Endothelial cell of umbilical vein (primary cell): ENCODE measurements at regions not wholly inside any gene's neighbourhood (a gene's known extent, or its start where the extent isn't known, plus 50 kb on each side); places are given as distances from the start of the nearest gene placed in this dataset.

Experiments
- BruUV-seq: library from RNA; stranded (reverse); fragments of 400-500 nt; replicated peaks from 2 replicates; lab custom pipeline; 2021; lab: Mats Ljungman, UMichigan
- CTCF ChIA-PET: fragments of 300-600, 350-600 bp; sonication (Branson Sonifier 250); formaldehyde crosslinking; loops from one replicate; lab custom pipeline; 2021; ENCODE audit warnings: antibody characterized with exemption, inconsistent platforms; lab: Charles Lee
- POLR2A ChIA-PET: fragments of 300-600, 350-600 bp; sonication (Branson Sonifier 250); formaldehyde crosslinking; loops from one replicate; lab custom pipeline; 2021; ENCODE audit warnings: antibody characterized with exemption, inconsistent platforms; lab: Charles Lee
- DNase-seq: peaks from one replicate; pipeline ENCODE4 v3.0.0-alpha.2; 2011; ENCODE audit warnings: low read depth, low spot score
- FAIRE-seq: peaks from 2 replicates; lab custom pipeline; 2011; peaks lifted over from hg19 to GRCh38; lab: Jason Lieb, UNC
- H2AFZ ChIP-seq: 2 replicates; pipeline ENCODE4 v1.6.0; 2012; ENCODE audit warnings: low read depth, low read length, control low read depth, inconsistent platforms
- H3K27ac ChIP-seq: 2 replicates; pipeline ENCODE4 v1.5.1; 2011; ENCODE audit warnings: low read depth, mild to moderate bottlenecking, control low read depth, low read length, moderate library complexity; ENCODE audit not compliant: insufficient read depth
- H3K27me3 ChIP-seq, 2 experiments: 2 replicates each; pipeline versions ENCODE4 v1.6.0 to v1.6.1; 2011; ENCODE audit warnings: low read length in 2 of 2, mixed read lengths in 1 of 2; ENCODE audit not compliant: control insufficient read depth in 2 of 2, insufficient read depth in 2 of 2
- H3K36me3 ChIP-seq, 2 experiments: 2 replicates in 1 of 2; 3 replicates in 1 of 2; pipeline ENCODE4 v1.5.1; 2011; ENCODE audit warnings: low read length in 2 of 2, mild to moderate bottlenecking in 1 of 2, moderate library complexity in 1 of 2; ENCODE audit not compliant: control insufficient read depth in 2 of 2, insufficient read depth in 2 of 2; ENCODE audit errors: extremely low read depth in 1 of 2
- H3K4me1 ChIP-seq: 3 replicates; pipeline ENCODE4 v1.5.1; 2011; ENCODE audit warnings: mild to moderate bottlenecking, low read length; ENCODE audit not compliant: control insufficient read depth, insufficient read depth; ENCODE audit errors: extremely low read depth
- H3K4me2 ChIP-seq: 2 replicates; pipeline ENCODE4 v1.6.1; 2011; ENCODE audit warnings: low read length, control low read depth, mixed read lengths; ENCODE audit not compliant: insufficient read depth
- H3K4me3 ChIP-seq, 3 experiments: fragments of 200-600 bp in 1 of 3; sonication (generic), shearing (Covaris generic) in 1 of 3; replicated peaks in 1 of 3; 2 replicates each; pipeline ENCODE4 v1.5.1; 2011 to 2016; ENCODE audit warnings: control low read depth in 3 of 3, low read length in 3 of 3, mild to moderate bottlenecking in 2 of 3, inconsistent platforms in 1 of 3, low read depth in 1 of 3, moderate library complexity in 1 of 3; ENCODE audit not compliant: insufficient read depth in 1 of 3
- H3K79me2 ChIP-seq: 2 replicates; pipeline ENCODE4 v1.6.0; 2012; ENCODE audit warnings: low read length, inconsistent platforms; ENCODE audit not compliant: control insufficient read depth, insufficient read depth
- H3K9ac ChIP-seq: replicated peaks from 2 replicates; pipeline ENCODE3; 2011; ENCODE audit warnings: low read length, control low read depth; ENCODE audit not compliant: insufficient read depth; ENCODE audit errors: extremely low read depth
- H3K9me1 ChIP-seq: replicated peaks from 3 replicates; pipeline ENCODE4 v1.6.0; 2011; ENCODE audit warnings: mild to moderate bottlenecking, low read length; ENCODE audit not compliant: control insufficient read depth, insufficient read depth; ENCODE audit errors: extremely low read depth
- H3K9me3 ChIP-seq: replicated peaks from 2 replicates; pipeline ENCODE4 v1.5.1; 2012; ENCODE audit warnings: low read length, inconsistent platforms; ENCODE audit not compliant: control insufficient read depth, insufficient read depth
- H4K20me1 ChIP-seq: replicated peaks from 2 replicates; pipeline ENCODE3; 2011; ENCODE audit warnings: mild to moderate bottlenecking, low read length; ENCODE audit not compliant: control insufficient read depth, insufficient read depth; ENCODE audit errors: extremely low read depth
- CTCF ChIP-seq, 2 donors: IDR thresholded peaks; 1 replicate in 1 of 2; 2 replicates in 1 of 2; pipeline ENCODE4 v1.5.1; 2011; ENCODE audit warnings: low read length in 2 of 2, mild to moderate bottlenecking in 2 of 2, moderate library complexity in 2 of 2, control low read depth in 1 of 2, inconsistent platforms in 1 of 2, low read depth in 1 of 2; ENCODE audit not compliant: insufficient read depth in 1 of 2; ENCODE audit errors: extremely low read depth in 1 of 2
- EZH2 ChIP-seq: IDR thresholded peaks from 2 replicates; pipeline ENCODE4 v1.6.1; 2012; ENCODE audit warnings: borderline replicate concordance, low read depth, mild to moderate bottlenecking, moderate library complexity, low read length, inconsistent platforms; ENCODE audit not compliant: severe bottlenecking
- FOS ChIP-seq: IDR thresholded peaks from 2 replicates; pipeline ENCODE4 v1.6.1; 2011; ENCODE audit warnings: mild to moderate bottlenecking, low read length, moderate library complexity, borderline replicate concordance; ENCODE audit not compliant: insufficient read depth
- GATA2 ChIP-seq: IDR thresholded peaks from 2 replicates; pipeline ENCODE4 v1.7.0; 2011; ENCODE audit warnings: low read depth, mild to moderate bottlenecking, moderate library complexity, mixed read lengths, low read length; ENCODE audit not compliant: insufficient read length, insufficient read depth
- JUN ChIP-seq: IDR thresholded peaks from 2 replicates; pipeline ENCODE4 v1.6.1; 2011; ENCODE audit warnings: borderline replicate concordance, low read depth; ENCODE audit not compliant: insufficient read length, insufficient read depth
- MYC ChIP-seq: IDR thresholded peaks from one replicate; pipeline ENCODE4 v1.6.1; 2011; ENCODE audit warnings: mild to moderate bottlenecking, low read depth, low read length
- POLR2A ChIP-seq: IDR thresholded peaks from 2 replicates; pipeline ENCODE4 v1.6.1; 2012; ENCODE audit warnings: low read depth, mild to moderate bottlenecking, control low read depth, low read length
- POLR2AphosphoS5 ChIP-seq: IDR thresholded peaks from 2 replicates; pipeline ENCODE4 v1.6.1; 2012; ENCODE audit warnings: low read depth, mild to moderate bottlenecking, control low read depth, low read length, moderate library complexity; ENCODE audit not compliant: insufficient read depth
- dilution Hi-C: fragments of 300-500 bp; cut with MboI; formaldehyde crosslinking; loops from one replicate; pipeline ENCODE4 v1.15.0; 2019; ENCODE audit warnings: low sequenced_read_pairs; ENCODE audit not compliant: extremely low pct_ligation_motif_present
- intact Hi-C: fragments of 100-400 bp; cut with micrococcal nuclease; formaldehyde crosslinking; loops from one replicate; pipeline ENCODE4 v1.10.0; 2022

- Histone ChIP-seq H3K9me1 (no peaks in the 10 kb centered on the region), H3K27me3 (no peaks in the 10 kb centered on the region), H3K9ac (no peak overlapping the region), H3K9me3 (no peaks in the 10 kb centered on the region), H3K4me3 (no peak overlapping the region), H4K20me1 (no peaks in the 10 kb centered on the region), H3K27ac (no peak overlapping the region), H2AFZ (no peak overlapping the region), H3K36me3 (no peaks in the 10 kb centered on the region), H3K4me2 (no peak overlapping the region), H3K79me2 (no peaks in the 10 kb centered on the region), H3K4me1 (peaks cover 15% of the 10 kb centered on the region)
- POLR2A ChIA-PET = no interaction called here
- intact Hi-C loops = no loop called here
- dilution Hi-C loops = no loop called here
- no TSS peak for BruUV-seq
- DNase-seq = no peak
- TF ChIP-seq POLR2AphosphoS5 (no peak), CTCF (IDR thresholded peaks at IDR 0.05; ENCODE audit: extremely low read depth in 1 of 2, insufficient read depth in 1 of 2, low read depth in 1 of 2, low read length in 2 of 2) (no peak), POLR2A (no peak), MYC (no peak), JUN (no peak), FOS (no peak), GATA2 (no peak), EZH2 (no peak)
- CTCF ChIA-PET = interaction anchor here (1.0 to 2.5 kb wide), 6 partner anchors 9 to 116 kb away, joined by 3 to 13 read pairs (median 4); no protein-coding TSS in a partner anchor
- FAIRE-seq = no peak
Observed at GRCh38 chr14:76943072-76943471, 85.4 kb downstream of the IRF2BPL start.
